ENCODE measurements at regions not wholly inside any gene's neighbourhood (a gene's known extent, or its start where the extent isn't known, plus 50 kb on each side); places are given as distances from the start of the nearest gene placed in this dataset.

DNA sequence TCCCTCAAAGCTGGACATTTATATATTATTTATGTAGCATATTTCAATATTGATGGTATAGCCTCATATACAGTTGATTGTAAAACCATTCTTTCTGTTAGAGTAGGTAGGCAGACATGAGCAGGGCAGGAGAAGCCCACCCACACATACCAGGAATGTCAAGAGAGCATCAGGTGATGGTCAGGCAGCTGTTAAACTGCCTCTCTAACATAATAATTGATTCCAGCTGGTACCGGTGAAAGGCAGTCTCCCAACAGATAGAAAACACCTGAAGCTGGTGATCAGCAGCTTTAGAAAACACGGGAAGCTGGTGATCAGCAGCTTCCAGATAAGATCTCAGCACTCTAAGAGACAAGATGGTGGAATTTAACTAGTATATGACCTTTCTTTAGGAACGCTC is 132.9 kb downstream of the SLITRK6 start:
- TF ChIP-seq CTCF (conservative IDR thresholded peaks at IDR 0.05; ENCODE audit: low read depth, low read length) = no peak
- no peak for DNase-seq (ENCODE audit: low read depth)
- H3K4me3 ChIP-seq (ENCODE audit: low read length) = no peak overlapping the region

DNA sequence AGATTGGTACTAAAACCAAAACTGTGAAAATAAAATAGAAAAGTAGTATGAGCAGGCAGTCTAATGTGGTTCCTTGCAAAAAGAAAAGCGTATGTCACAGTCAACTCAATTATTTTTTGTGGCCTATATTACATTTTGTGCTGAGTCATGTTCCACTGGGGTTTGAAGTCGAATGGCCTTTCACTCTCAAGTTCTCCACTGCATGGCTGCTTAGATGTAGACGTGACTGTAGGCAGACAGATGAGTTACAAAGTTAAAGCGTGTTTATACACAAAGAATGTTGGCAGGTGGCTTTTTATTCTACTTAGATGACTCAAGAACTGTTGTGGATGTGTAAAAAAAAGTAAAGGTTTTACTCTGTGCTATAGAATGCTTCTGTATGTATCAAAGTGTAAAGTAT is 133.9 kb downstream of the SLITRK6 start:
- peak; percentile 35 for DNase-seq (ENCODE audit: low read depth)
- H3K4me3 ChIP-seq (ENCODE audit: low read length) = no peak overlapping the region
- TF ChIP-seq CTCF (conservative IDR thresholded peaks at IDR 0.05; ENCODE audit: low read depth, low read length) = no peak

DNA sequence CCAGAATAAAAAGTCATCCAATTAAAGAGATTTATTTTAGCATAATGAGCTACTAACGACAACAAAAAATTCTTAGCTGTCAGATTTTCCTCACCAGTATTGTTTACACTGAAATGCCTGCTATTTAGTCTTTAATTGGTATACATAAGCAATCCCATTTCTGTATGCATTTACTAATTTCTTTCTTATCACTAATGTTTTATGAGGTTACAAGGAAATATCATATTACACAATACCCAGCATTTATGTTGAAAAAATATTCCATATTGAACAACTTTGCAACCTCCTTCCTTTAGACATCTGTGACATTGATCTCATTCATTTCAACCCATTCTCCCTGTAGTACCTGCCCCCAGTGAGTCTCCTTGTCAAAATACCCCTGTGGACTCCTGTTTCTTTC is 135.4 kb downstream of the SLITRK6 start:
- no peak overlapping the region for H3K4me3 ChIP-seq (ENCODE audit: low read length)
- no peak for TF ChIP-seq CTCF (conservative IDR thresholded peaks at IDR 0.05; ENCODE audit: low read depth, low read length)

GRCh38 chr13:85662186-85662585 is 137.0 kb downstream of the SLITRK6 start:
- no peak overlapping the region for H3K4me3 ChIP-seq (ENCODE audit: low read length)
- no peak for TF ChIP-seq CTCF (conservative IDR thresholded peaks at IDR 0.05; ENCODE audit: low read depth, low read length)

More for the DNA sequence above, 135.4 kb downstream of the SLITRK6 start:
- no peak for DNase-seq (ENCODE audit: low read depth)

DNA sequence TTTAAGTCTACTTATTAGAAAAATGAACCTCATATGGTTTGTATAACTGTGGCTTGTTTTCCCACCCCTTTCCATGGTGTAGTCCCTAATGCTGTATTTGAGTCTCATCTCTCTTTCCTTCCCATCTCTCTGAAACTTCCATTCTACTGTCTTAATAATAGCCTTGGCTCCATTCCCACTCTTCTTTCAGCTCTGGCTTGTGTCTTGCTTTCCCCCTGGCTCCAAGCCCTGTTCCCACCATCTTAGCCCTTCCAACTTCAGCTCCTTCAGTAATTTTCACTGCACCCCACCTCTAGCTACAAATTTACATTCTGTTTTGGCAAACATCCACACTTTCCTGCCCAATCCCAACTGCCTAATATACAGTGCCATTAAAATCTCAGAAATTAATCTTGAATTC is 137.5 kb downstream of the SLITRK6 start:
- DNase-seq (ENCODE audit: low read depth) = no peak
- no peak overlapping the region for H3K4me3 ChIP-seq (ENCODE audit: low read length)
- no peak for TF ChIP-seq CTCF (conservative IDR thresholded peaks at IDR 0.05; ENCODE audit: low read depth, low read length)

More at GRCh38 chr13:85662186-85662585, 137.0 kb downstream of the SLITRK6 start:
- DNase-seq (ENCODE audit: low read depth) = no peak

GRCh38 chr13:85659493-85659892 is 139.7 kb downstream of the SLITRK6 start:
- TF ChIP-seq CTCF (conservative IDR thresholded peaks at IDR 0.05; ENCODE audit: low read depth, low read length) = no peak
- no peak for DNase-seq (ENCODE audit: low read depth)

DNA sequence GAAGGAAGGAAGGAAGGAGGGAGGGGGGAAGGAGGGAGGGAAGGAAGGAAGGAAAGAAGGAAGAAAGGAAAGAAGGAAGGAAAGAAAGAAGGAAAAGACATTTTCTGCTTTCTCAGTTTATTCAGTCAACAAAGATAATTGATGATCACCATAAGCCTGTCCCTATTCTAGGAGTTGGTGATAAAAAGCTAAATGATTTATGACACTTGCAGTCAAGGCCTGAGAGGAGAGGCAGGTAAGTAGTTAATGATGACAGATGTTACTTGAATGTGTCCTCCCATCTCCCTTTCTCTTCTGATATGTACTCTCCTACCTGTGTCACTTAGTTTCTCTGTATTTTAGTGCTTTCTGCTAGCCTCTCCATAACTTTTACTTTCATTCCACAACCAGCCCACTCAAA is 141.3 kb downstream of the SLITRK6 start:
- no peak for DNase-seq (ENCODE audit: low read depth)
- no peak overlapping the region for H3K4me3 ChIP-seq (ENCODE audit: low read length)
- TF ChIP-seq CTCF (conservative IDR thresholded peaks at IDR 0.05; ENCODE audit: low read depth, low read length) = no peak

More at GRCh38 chr13:85659493-85659892, 139.7 kb downstream of the SLITRK6 start:
- no peak overlapping the region for H3K4me3 ChIP-seq (ENCODE audit: low read length)

Measured in retinal pigment epithelial cell (primary cell).